Stimulated activated CD8-positive, alpha-beta memory T cell treated with anti-CD3 and anti-CD28 coated beads, Interleukin-4, amount 100 ng/mL, for 48 hours (primary cell): ENCODE measurements at regions not wholly inside any gene's neighbourhood (a gene's known extent, or its start where the extent isn't known, plus 50 kb on each side); places are given as distances from the start of the nearest gene placed in this dataset.

Experiments
- DNase-seq: peaks from one replicate; pipeline ENCODE4 v3.0.0-alpha.2; 2020

- no peak for DNase-seq
Observed at GRCh38 chrX:69362354-69362753, 141.8 kb upstream of the NALF2 start.

- DNase-seq: no peak
Observed at GRCh38 chrX:69361311-69361845, 142.7 kb upstream of the NALF2 start.

- no peak for DNase-seq
Observed at GRCh38 chrX:69357317-69357716, 146.8 kb upstream of the NALF2 start.

GRCh38 chrX:69324851-69325250, 159.6 kb upstream of the PJA1 start:
- no peak for DNase-seq

GRCh38 chrX:69323786-69324720, 158.8 kb upstream of the PJA1 start:
- no peak for DNase-seq

- no peak for DNase-seq
Observed at GRCh38 chrX:69321789-69322188, 156.5 kb upstream of the PJA1 start.

GRCh38 chrX:69321006-69321655, 155.9 kb upstream of the PJA1 start:
- no peak for DNase-seq

GRCh38 chrX:69320116-69320515, 154.9 kb upstream of the PJA1 start:
- no peak for DNase-seq

- DNase-seq: no peak
Observed at GRCh38 chrX:69319376-69319775, 154.1 kb upstream of the PJA1 start.

- no peak for DNase-seq
Observed at GRCh38 chrX:69318651-69319340, 153.5 kb upstream of the PJA1 start.

GRCh38 chrX:69317721-69318120, 152.5 kb upstream of the PJA1 start:
- no peak for DNase-seq

- DNase-seq: no peak
Observed at GRCh38 chrX:69314436-69315348, 149.4 kb upstream of the PJA1 start.

- no peak for DNase-seq
Observed at GRCh38 chrX:69313617-69314290, 148.5 kb upstream of the PJA1 start.

GRCh38 chrX:69311936-69312670, 146.8 kb upstream of the PJA1 start:
- no peak for DNase-seq

GRCh38 chrX:69309074-69309792, 144.0 kb upstream of the PJA1 start:
- DNase-seq: no peak

- DNase-seq: no peak
Observed at GRCh38 chrX:69307756-69308155, 142.5 kb upstream of the PJA1 start.

- no peak for DNase-seq
Observed at GRCh38 chrX:69307029-69307428, 141.8 kb upstream of the PJA1 start.

- DNase-seq: no peak
Observed at GRCh38 chrX:69306063-69306404, 140.8 kb upstream of the PJA1 start.

- DNase-seq: no peak
Observed at GRCh38 chrX:69305333-69306062, 140.2 kb upstream of the PJA1 start.

- no peak for DNase-seq
Observed at GRCh38 chrX:69303231-69303630, 138.0 kb upstream of the PJA1 start.
